ENCODE measurements at regions not wholly inside any gene's neighbourhood (a gene's known extent, or its start where the extent isn't known, plus 50 kb on each side); places are given as distances from the start of the nearest gene placed in this dataset.

GRCh38 chr5:155211764-155212163 is 198.2 kb downstream of the KIF4B start:
- no peak for DNase-seq

GRCh38 chr5:155222393-155222792 is 208.8 kb downstream of the KIF4B start:
- no peak for DNase-seq

GRCh38 chr5:155229135-155229534 is 215.6 kb downstream of the KIF4B start:
- DNase-seq = no peak

GRCh38 chr5:155239803-155240202 is 226.2 kb downstream of the KIF4B start:
- no peak for DNase-seq

GRCh38 chr5:155250596-155250995 is 237.0 kb downstream of the KIF4B start:
- no peak for DNase-seq

GRCh38 chr5:155252025-155252424 is 238.5 kb downstream of the KIF4B start:
- DNase-seq = no peak

- DNase-seq = no peak
Observed at GRCh38 chr5:155252717-155253116, 239.2 kb downstream of the KIF4B start.

GRCh38 chr5:155254399-155254798 is 240.8 kb downstream of the KIF4B start:
- no peak for DNase-seq

GRCh38 chr5:155258161-155258560 is 244.6 kb downstream of the KIF4B start:
- DNase-seq = no peak

- no peak for DNase-seq
Observed at GRCh38 chr5:155259648-155260047, 246.1 kb downstream of the KIF4B start.

GRCh38 chr5:155260798-155261197 is 247.2 kb downstream of the KIF4B start:
- no peak for DNase-seq

GRCh38 chr5:155263381-155263780 is 249.8 kb downstream of the KIF4B start:
- peak; percentile 8 for DNase-seq

- no peak for DNase-seq
Observed at GRCh38 chr5:155264809-155265208, 251.3 kb downstream of the KIF4B start.

GRCh38 chr5:155268770-155269425 is 255.3 kb downstream of the KIF4B start:
- no peak for DNase-seq

- peak; percentile 5 for DNase-seq
Observed at GRCh38 chr5:155270725-155271124, 257.2 kb downstream of the KIF4B start.

- no peak for DNase-seq
Observed at GRCh38 chr5:155274484-155274883, 260.9 kb downstream of the KIF4B start.

- no peak for DNase-seq
Observed at GRCh38 chr5:155275222-155275621, 261.7 kb downstream of the KIF4B start.

- no peak for DNase-seq
Observed at GRCh38 chr5:155276231-155276630, 262.7 kb downstream of the KIF4B start.

- DNase-seq = no peak
Observed at GRCh38 chr5:155278532-155278931, 265.0 kb downstream of the KIF4B start.

- DNase-seq = no peak
Observed at GRCh38 chr5:155282503-155283107, 269.1 kb downstream of the KIF4B start.

GRCh38 chr5:155285706-155286105 is 272.2 kb downstream of the KIF4B start:
- DNase-seq = no peak

GRCh38 chr5:155290937-155291336 is 277.4 kb downstream of the KIF4B start:
- no peak for DNase-seq

GRCh38 chr5:155293605-155294178 is 280.1 kb downstream of the KIF4B start:
- no peak for DNase-seq

- no peak for DNase-seq
Observed at GRCh38 chr5:155295111-155295510, 281.6 kb downstream of the KIF4B start.
